ENCODE measurements at regions not wholly inside any gene's neighbourhood (a gene's known extent, or its start where the extent isn't known, plus 50 kb on each side); places are given as distances from the start of the nearest gene placed in this dataset.
A peak's percentile ranks its signal among the peaks of the same experiment; 100 is the strongest.

- DNase-seq = no peak
- POLR2A ChIA-PET = no interaction called here
- H3K36me3 ChIP-seq (ENCODE audit: control insufficient read depth in 4 of 4, insufficient read depth in 4 of 4, low read length in 3 of 4) = no peaks in the 10 kb centered on the region
- H3K9me3 ChIP-seq (ENCODE audit: control extremely low read depth in 1 of 5, control insufficient read depth in 4 of 5, insufficient read depth in 2 of 5, low read depth in 1 of 5, low read length in 4 of 5) = no peaks in the 10 kb centered on the region
- H3K4me1 ChIP-seq (ENCODE audit: control extremely low read depth in 1 of 4, control insufficient read depth in 4 of 4, insufficient read depth in 4 of 4, low read length in 3 of 4) = peaks cover 0 to 7% (median 0%) of the 10 kb centered on the region in 4 experiments
- no peak overlapping the region for H3K27ac ChIP-seq (ENCODE audit: insufficient read depth in 1 of 2, low read depth in 1 of 2, low read length in 2 of 2, poor library complexity in 1 of 2, severe bottlenecking in 2 of 2)
- CTCF ChIA-PET = interaction anchor here (1.6 kb wide), 1 partner anchor 15 kb away, joined by 4 read pairs; no protein-coding TSS in a partner anchor
- WGBS (ENCODE audit: insufficient coverage) = 100% methylated on average over 2 of the region's 3 CpGs
- H3K27me3 ChIP-seq (replicated peaks in 2 of 5; ENCODE audit: control insufficient read depth in 4 of 5, insufficient read depth in 5 of 5, low read length in 4 of 5) = no peaks in the 10 kb centered on the region
- no peak overlapping the region for H3K4me3 ChIP-seq (ENCODE audit: control insufficient read depth in 1 of 7, extremely low read depth in 1 of 7, insufficient read depth in 4 of 7, low read depth in 2 of 7, low read length in 6 of 7)
Observed at GRCh38 chr14:38880643-38881524, 222.2 kb downstream of the SEC23A start.

GRCh38 chr14:38877744-38878388 lies 225.2 kb downstream of the SEC23A start:
- H3K9me3 ChIP-seq (ENCODE audit: control extremely low read depth in 1 of 5, control insufficient read depth in 4 of 5, insufficient read depth in 2 of 5, low read depth in 1 of 5, low read length in 4 of 5) = no peaks in the 10 kb centered on the region
- DNase-seq = no peak
- WGBS (ENCODE audit: insufficient coverage) = 100% methylated on average over 3 of the region's 3 CpGs
- no peak overlapping the region for H3K27ac ChIP-seq (ENCODE audit: insufficient read depth in 1 of 2, low read depth in 1 of 2, low read length in 2 of 2, poor library complexity in 1 of 2, severe bottlenecking in 2 of 2)
- H3K4me3 ChIP-seq (ENCODE audit: control insufficient read depth in 1 of 7, extremely low read depth in 1 of 7, insufficient read depth in 4 of 7, low read depth in 2 of 7, low read length in 6 of 7) = no peak overlapping the region
- no peaks in the 10 kb centered on the region for H3K36me3 ChIP-seq (ENCODE audit: control insufficient read depth in 4 of 4, insufficient read depth in 4 of 4, low read length in 3 of 4)
- POLR2A ChIA-PET = no interaction called here
- H3K27me3 ChIP-seq (replicated peaks in 2 of 5; ENCODE audit: control insufficient read depth in 4 of 5, insufficient read depth in 5 of 5, low read length in 4 of 5) = no peaks in the 10 kb centered on the region
- CTCF ChIA-PET = interaction anchor here (3.7 kb wide), 1 partner anchor 10 kb away, joined by 15 read pairs; no protein-coding TSS in a partner anchor
- H3K4me1 ChIP-seq (ENCODE audit: control extremely low read depth in 1 of 4, control insufficient read depth in 4 of 4, insufficient read depth in 4 of 4, low read length in 3 of 4) = peaks cover 0 to 22% (median 4%) of the 10 kb centered on the region in 4 experiments

- H3K27ac ChIP-seq (ENCODE audit: insufficient read depth in 1 of 2, low read depth in 1 of 2, low read length in 2 of 2, poor library complexity in 1 of 2, severe bottlenecking in 2 of 2) = no peak overlapping the region
- WGBS (ENCODE audit: insufficient coverage) = 94% methylated on average over 2 of the region's 2 CpGs
- DNase-seq = no peak
- H3K9me3 ChIP-seq (ENCODE audit: control extremely low read depth in 1 of 5, control insufficient read depth in 4 of 5, insufficient read depth in 2 of 5, low read depth in 1 of 5, low read length in 4 of 5) = no peaks in the 10 kb centered on the region
- POLR2A ChIA-PET = no interaction called here
- H3K27me3 ChIP-seq (replicated peaks in 2 of 5; ENCODE audit: control insufficient read depth in 4 of 5, insufficient read depth in 5 of 5, low read length in 4 of 5) = no peaks in the 10 kb centered on the region
- H3K4me3 ChIP-seq (ENCODE audit: control insufficient read depth in 1 of 7, extremely low read depth in 1 of 7, insufficient read depth in 4 of 7, low read depth in 2 of 7, low read length in 6 of 7) = no peak overlapping the region
- no peaks in the 10 kb centered on the region for H3K36me3 ChIP-seq (ENCODE audit: control insufficient read depth in 4 of 4, insufficient read depth in 4 of 4, low read length in 3 of 4)
- H3K4me1 ChIP-seq (ENCODE audit: control extremely low read depth in 1 of 4, control insufficient read depth in 4 of 4, insufficient read depth in 4 of 4, low read length in 3 of 4) = peaks cover 0 to 15% (median 4%) of the 10 kb centered on the region in 4 experiments
- CTCF ChIA-PET = interaction anchor here (0.6 to 3.7 kb wide), 3 partner anchors 7 to 1291 kb away, joined by 3 to 15 read pairs (median 6); no protein-coding TSS in a partner anchor
Observed at GRCh38 chr14:38874721-38875120, 228.3 kb downstream of the SEC23A start.

GRCh38 chr14:38873941-38874612 lies 229.0 kb downstream of the SEC23A start:
- H3K27ac ChIP-seq (ENCODE audit: insufficient read depth in 1 of 2, low read depth in 1 of 2, low read length in 2 of 2, poor library complexity in 1 of 2, severe bottlenecking in 2 of 2) = no peak overlapping the region

GRCh38 chr14:38870296-38870836 lies 232.7 kb downstream of the SEC23A start:
- POLR2A ChIA-PET = no interaction called here
- CTCF ChIA-PET = interaction anchor here (1.2 to 7.6 kb wide), 3 partner anchors 12 to 147 kb away, joined by 3 to 135 read pairs (median 4); no protein-coding TSS in a partner anchor
- H3K27me3 ChIP-seq (replicated peaks in 2 of 5; ENCODE audit: control insufficient read depth in 4 of 5, insufficient read depth in 5 of 5, low read length in 4 of 5) = no peaks in the 10 kb centered on the region

More at GRCh38 chr14:38873941-38874612, 229.0 kb downstream of the SEC23A start:
- ChIA-PET POLR2A (no interaction called here), CTCF (interaction anchor here (1.9 kb wide), 1 partner anchor 152 kb away, joined by 6 read pairs; no protein-coding TSS in a partner anchor)
- peaks cover 0 to 15% (median 4%) of the 10 kb centered on the region in 4 experiments for H3K4me1 ChIP-seq (ENCODE audit: control extremely low read depth in 1 of 4, control insufficient read depth in 4 of 4, insufficient read depth in 4 of 4, low read length in 3 of 4)
- no peaks in the 10 kb centered on the region for H3K27me3 ChIP-seq (replicated peaks in 2 of 5; ENCODE audit: control insufficient read depth in 4 of 5, insufficient read depth in 5 of 5, low read length in 4 of 5)
- no peaks in the 10 kb centered on the region for H3K36me3 ChIP-seq (ENCODE audit: control insufficient read depth in 4 of 4, insufficient read depth in 4 of 4, low read length in 3 of 4)
- WGBS (ENCODE audit: insufficient coverage) = 33% methylated on average over 3 of the region's 3 CpGs
- no peak overlapping the region for H3K4me3 ChIP-seq (ENCODE audit: control insufficient read depth in 1 of 7, extremely low read depth in 1 of 7, insufficient read depth in 4 of 7, low read depth in 2 of 7, low read length in 6 of 7)
- H3K9me3 ChIP-seq (ENCODE audit: control extremely low read depth in 1 of 5, control insufficient read depth in 4 of 5, insufficient read depth in 2 of 5, low read depth in 1 of 5, low read length in 4 of 5) = no peaks in the 10 kb centered on the region
- peak in 2 of 3 donors; percentile 11 to 13 for DNase-seq

GRCh38 chr14:38868399-38869290 lies 234.4 kb downstream of the SEC23A start:
- H3K36me3 ChIP-seq (ENCODE audit: control insufficient read depth in 4 of 4, insufficient read depth in 4 of 4, low read length in 3 of 4) = no peaks in the 10 kb centered on the region
- peaks cover 0 to 12% (median 0%) of the 10 kb centered on the region in 5 experiments for H3K9me3 ChIP-seq (ENCODE audit: control extremely low read depth in 1 of 5, control insufficient read depth in 4 of 5, insufficient read depth in 2 of 5, low read depth in 1 of 5, low read length in 4 of 5)
- 91% methylated on average over 6 of the region's 6 CpGs for WGBS (ENCODE audit: insufficient coverage)
- no peak overlapping the region for H3K4me3 ChIP-seq (ENCODE audit: control insufficient read depth in 1 of 7, extremely low read depth in 1 of 7, insufficient read depth in 4 of 7, low read depth in 2 of 7, low read length in 6 of 7)
- ChIA-PET POLR2A (no interaction called here), CTCF (interaction anchor here (0.9 to 7.6 kb wide), 10 partner anchors 8 to 979 kb away, joined by 3 to 135 read pairs (median 4); no protein-coding TSS in a partner anchor)
- DNase-seq = no peak
- no peak overlapping the region for H3K27ac ChIP-seq (ENCODE audit: insufficient read depth in 1 of 2, low read depth in 1 of 2, low read length in 2 of 2, poor library complexity in 1 of 2, severe bottlenecking in 2 of 2)
- H3K4me1 ChIP-seq (ENCODE audit: control extremely low read depth in 1 of 4, control insufficient read depth in 4 of 4, insufficient read depth in 4 of 4, low read length in 3 of 4) = peaks cover 0 to 7% (median 4%) of the 10 kb centered on the region in 4 experiments
- no peaks in the 10 kb centered on the region for H3K27me3 ChIP-seq (replicated peaks in 2 of 5; ENCODE audit: control insufficient read depth in 4 of 5, insufficient read depth in 5 of 5, low read length in 4 of 5)

More at GRCh38 chr14:38870296-38870836, 232.7 kb downstream of the SEC23A start:
- no peak for DNase-seq
- no peak overlapping the region for H3K4me3 ChIP-seq (ENCODE audit: control insufficient read depth in 1 of 7, extremely low read depth in 1 of 7, insufficient read depth in 4 of 7, low read depth in 2 of 7, low read length in 6 of 7)
- no peaks in the 10 kb centered on the region for H3K36me3 ChIP-seq (ENCODE audit: control insufficient read depth in 4 of 4, insufficient read depth in 4 of 4, low read length in 3 of 4)
- H3K27ac ChIP-seq (ENCODE audit: insufficient read depth in 1 of 2, low read depth in 1 of 2, low read length in 2 of 2, poor library complexity in 1 of 2, severe bottlenecking in 2 of 2) = no peak overlapping the region
- H3K4me1 ChIP-seq (ENCODE audit: control extremely low read depth in 1 of 4, control insufficient read depth in 4 of 4, insufficient read depth in 4 of 4, low read length in 3 of 4) = peaks cover 5 to 17% (median 6%) of the 10 kb centered on the region in 4 experiments
- 80% methylated on average over 1 of the region's 3 CpGs for WGBS (ENCODE audit: insufficient coverage)
- H3K9me3 ChIP-seq (ENCODE audit: control extremely low read depth in 1 of 5, control insufficient read depth in 4 of 5, insufficient read depth in 2 of 5, low read depth in 1 of 5, low read length in 4 of 5) = peaks cover 0 to 3% (median 0%) of the 10 kb centered on the region in 5 experiments
